HFF-Myc (cell line): ENCODE measurements at regions not wholly inside any gene's neighbourhood (a gene's known extent, or its start where the extent isn't known, plus 50 kb on each side); places are given as distances from the start of the nearest gene placed in this dataset.

ENCODE experiments used
- DNase-seq: peaks from one replicate; pipeline ENCODE4 v3.0.0-alpha.2; 2011; ENCODE audit warnings: low read depth; ENCODE audit errors: extremely low read depth
- H3K4me3 ChIP-seq: replicated peaks from 2 replicates; pipeline ENCODE4 v1.5.1; 2011; ENCODE audit warnings: low read depth, mild to moderate bottlenecking, control low read depth, low read length
- TF ChIP-seq, protein P1 (sequence below): IDR thresholded peaks from 2 replicates; pipeline ENCODE4 v1.5.1; 2012; ENCODE audit warnings: mild to moderate bottlenecking, low read depth, low read length, control low read depth; ENCODE audit errors: missing control alignments

DNA sequence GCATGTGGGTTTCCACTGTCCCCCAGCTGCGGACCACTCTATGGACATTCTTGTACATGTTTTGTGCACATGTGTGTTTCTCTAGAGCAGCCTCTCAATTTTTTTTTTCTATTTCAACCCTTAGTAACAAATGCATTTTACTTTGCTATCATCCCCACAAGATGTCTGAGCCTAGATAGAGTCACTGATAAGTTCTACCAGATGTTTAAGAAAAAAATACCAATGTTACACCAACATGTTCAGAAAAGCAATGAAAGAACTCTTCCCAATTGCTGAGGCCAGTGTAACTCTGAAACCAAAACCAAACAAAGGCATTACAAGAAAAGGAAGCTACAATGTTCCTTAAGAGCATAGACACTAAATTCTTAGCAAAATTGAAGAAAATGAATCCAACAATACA, 218.5 kb downstream of the CXCL12 start:
- TF ChIP-seq, protein P1, sequence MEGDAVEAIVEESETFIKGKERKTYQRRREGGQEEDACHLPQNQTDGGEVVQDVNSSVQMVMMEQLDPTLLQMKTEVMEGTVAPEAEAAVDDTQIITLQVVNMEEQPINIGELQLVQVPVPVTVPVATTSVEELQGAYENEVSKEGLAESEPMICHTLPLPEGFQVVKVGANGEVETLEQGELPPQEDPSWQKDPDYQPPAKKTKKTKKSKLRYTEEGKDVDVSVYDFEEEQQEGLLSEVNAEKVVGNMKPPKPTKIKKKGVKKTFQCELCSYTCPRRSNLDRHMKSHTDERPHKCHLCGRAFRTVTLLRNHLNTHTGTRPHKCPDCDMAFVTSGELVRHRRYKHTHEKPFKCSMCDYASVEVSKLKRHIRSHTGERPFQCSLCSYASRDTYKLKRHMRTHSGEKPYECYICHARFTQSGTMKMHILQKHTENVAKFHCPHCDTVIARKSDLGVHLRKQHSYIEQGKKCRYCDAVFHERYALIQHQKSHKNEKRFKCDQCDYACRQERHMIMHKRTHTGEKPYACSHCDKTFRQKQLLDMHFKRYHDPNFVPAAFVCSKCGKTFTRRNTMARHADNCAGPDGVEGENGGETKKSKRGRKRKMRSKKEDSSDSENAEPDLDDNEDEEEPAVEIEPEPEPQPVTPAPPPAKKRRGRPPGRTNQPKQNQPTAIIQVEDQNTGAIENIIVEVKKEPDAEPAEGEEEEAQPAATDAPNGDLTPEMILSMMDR, result no peak
- no peak overlapping the region for H3K4me3 ChIP-seq
- no peak for DNase-seq

GRCh38 chr10:44164251-44164956, 220.5 kb downstream of the CXCL12 start:
- TF ChIP-seq, protein P1, result no peak

GRCh38 chr10:44161184-44161583, 223.7 kb downstream of the CXCL12 start:
- DNase-seq, result no peak
- TF ChIP-seq, protein P1, result no peak
- H3K4me3 ChIP-seq, result no peak overlapping the region

More at GRCh38 chr10:44164251-44164956, 220.5 kb downstream of the CXCL12 start:
- DNase-seq, result no peak
- no peak overlapping the region for H3K4me3 ChIP-seq

- H3K4me3 ChIP-seq, result no peak overlapping the region
- no peak for DNase-seq
- TF ChIP-seq, protein P1, result no peak
Observed at GRCh38 chr10:44157574-44157973, 227.3 kb downstream of the CXCL12 start.

GRCh38 chr10:44154956-44155355, 229.9 kb downstream of the CXCL12 start:
- no peak for DNase-seq
- H3K4me3 ChIP-seq, result no peak overlapping the region
- TF ChIP-seq, protein P1, result no peak

DNA sequence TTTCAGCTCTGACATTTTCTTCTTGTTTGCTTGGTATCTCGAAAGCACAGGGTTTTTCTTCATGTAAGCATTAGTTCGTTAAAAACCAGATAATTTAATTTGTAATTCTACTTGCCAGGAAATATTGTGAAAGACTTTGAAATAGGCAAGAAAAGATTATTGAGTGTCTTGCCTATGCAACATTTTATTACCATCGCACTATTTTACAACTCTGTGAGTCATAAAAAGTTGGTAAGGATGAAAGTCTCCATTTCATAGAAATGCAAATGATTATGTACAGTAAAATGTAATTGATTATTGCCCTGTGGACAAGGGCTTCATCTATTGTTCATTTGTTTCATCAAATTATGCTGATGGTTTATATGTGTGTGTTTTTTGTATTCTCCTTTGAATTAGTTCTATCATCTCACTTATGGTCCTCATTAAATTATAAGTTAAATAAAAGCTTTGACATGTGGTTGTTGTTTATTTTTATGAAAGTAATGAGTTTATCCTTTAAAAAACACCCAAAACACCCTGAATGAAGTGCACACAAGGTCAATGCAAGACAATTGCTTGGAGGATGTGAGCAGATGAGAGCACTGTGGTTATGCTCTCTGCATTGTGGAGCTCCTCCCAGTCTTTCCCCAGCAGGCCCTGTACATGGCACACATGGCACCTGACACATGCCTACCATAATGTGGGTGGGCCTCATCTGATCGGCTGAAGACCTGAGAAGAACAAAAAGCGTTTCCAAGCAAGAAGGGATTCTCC, 230.8 kb downstream of the CXCL12 start:
- H3K4me3 ChIP-seq, result no peak overlapping the region
- DNase-seq, result no peak
- TF ChIP-seq, protein P1, result no peak
